Smooth muscle cell (in vitro differentiated cells): ENCODE measurements at regions not wholly inside any gene's neighbourhood (a gene's known extent, or its start where the extent isn't known, plus 50 kb on each side); places are given as distances from the start of the nearest gene placed in this dataset.

Experiments used
- DNase-seq: peaks from one replicate; lab custom pipeline; 2025; ENCODE audit not compliant: unreplicated experiment; lab: John Stamatoyannopoulos, UW
- H2AFZ ChIP-seq: fragments of 200-600 bp; sonication (generic); 2 replicates; pipeline ENCODE4 v1.6.0; 2016; ENCODE audit warnings: antibody characterized with exemption, low read depth, mild to moderate bottlenecking
- H3F3A ChIP-seq: fragments of 200-600 bp; sonication (generic); 2 replicates; pipeline ENCODE4 v1.6.0; 2017; ENCODE audit warnings: antibody characterized with exemption, low read depth
- H3K27ac ChIP-seq: fragments of 200-600 bp; sonication (generic); 2 replicates; pipeline ENCODE4 v1.5.1; 2016; ENCODE audit warnings: low read depth, mild to moderate bottlenecking
- H3K27me3 ChIP-seq: fragments of 200-600 bp; sonication (generic); 2 replicates; pipeline ENCODE4 v1.6.1; 2016; ENCODE audit warnings: low read depth, mild to moderate bottlenecking
- H3K36me3 ChIP-seq: fragments of 200-600 bp; sonication (generic); 2 replicates; pipeline ENCODE4 v1.5.1; 2016; ENCODE audit warnings: low read depth
- H3K4me1 ChIP-seq: fragments of 200-600 bp; sonication (generic); 2 replicates; pipeline ENCODE4 v1.5.1; 2016; ENCODE audit warnings: low read depth
- H3K4me2 ChIP-seq: fragments of 200-600 bp; sonication (generic); 2 replicates; pipeline ENCODE4 v1.6.0; 2016; ENCODE audit warnings: mild to moderate bottlenecking
- H3K4me3 ChIP-seq: fragments of 200-600 bp; sonication (generic); 2 replicates; pipeline ENCODE4 v1.5.1; 2016; ENCODE audit warnings: mild to moderate bottlenecking
- H3K79me2 ChIP-seq: fragments of 200-600 bp; sonication (generic); 2 replicates; pipeline ENCODE4 v1.6.0; 2016; ENCODE audit warnings: low read depth, mild to moderate bottlenecking
- H3K9ac ChIP-seq: fragments of 200-600 bp; sonication (generic); 2 replicates; pipeline ENCODE4 v1.6.0; 2016; ENCODE audit warnings: low read depth
- H3K9me3 ChIP-seq: fragments of 200-600 bp; sonication (generic); replicated peaks from 2 replicates; pipeline ENCODE4 v1.5.1; 2016; ENCODE audit warnings: low read depth
- H4K20me1 ChIP-seq: fragments of 200-600 bp; sonication (generic); 2 replicates; pipeline ENCODE4 v1.6.0; 2016; ENCODE audit warnings: low read depth
- WGBS: methylation state at CpG from one replicate; pipeline ENCODE4 v1.1.7; 2016; ENCODE audit warnings: low lambda C conversion rate; 5-methylcytosine and 5-hydroxymethylcytosine counted together
- TF ChIP-seq, protein P1 (sequence below): fragments of 200-600 bp; sonication (generic); IDR thresholded peaks from 2 replicates; pipeline ENCODE4 v1.5.1; 2017; ENCODE audit warnings: borderline replicate concordance, mild to moderate bottlenecking, antibody characterized with exemption; ENCODE audit not compliant: insufficient read depth, poor library complexity, severe bottlenecking

DNA sequence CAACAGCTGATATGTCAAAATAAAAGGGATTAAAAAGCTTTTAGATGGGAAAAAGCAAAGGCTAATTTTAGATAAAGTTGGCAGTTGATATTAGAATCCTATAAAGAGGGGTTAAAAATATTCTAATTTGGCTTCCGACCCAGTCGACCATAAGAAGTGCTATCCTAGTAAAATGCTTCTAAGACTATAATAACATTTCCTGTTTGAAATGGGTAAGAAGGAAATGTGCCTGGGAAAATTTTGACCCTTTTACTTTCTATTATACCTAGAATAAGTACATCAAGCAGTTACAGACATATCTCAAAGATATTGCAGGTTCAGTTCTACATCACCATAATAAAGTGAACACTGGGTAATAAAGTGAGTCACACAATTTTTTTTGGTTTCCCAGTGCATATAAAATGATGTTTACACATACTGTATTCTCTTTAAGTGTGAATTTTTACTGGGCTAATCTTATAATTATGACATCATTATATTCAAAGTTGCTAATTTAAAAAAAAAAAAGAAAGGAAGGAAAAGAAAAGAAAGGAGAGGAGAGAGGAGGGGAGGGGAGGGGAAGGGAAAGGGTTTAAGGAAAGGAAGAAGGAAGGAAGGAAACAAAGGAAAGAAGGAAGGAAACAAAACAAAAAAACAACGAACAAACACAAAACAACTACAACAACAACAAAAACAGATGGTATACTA, 308.2 kb upstream of the NR5A2 start:
- TF ChIP-seq, protein P1, sequence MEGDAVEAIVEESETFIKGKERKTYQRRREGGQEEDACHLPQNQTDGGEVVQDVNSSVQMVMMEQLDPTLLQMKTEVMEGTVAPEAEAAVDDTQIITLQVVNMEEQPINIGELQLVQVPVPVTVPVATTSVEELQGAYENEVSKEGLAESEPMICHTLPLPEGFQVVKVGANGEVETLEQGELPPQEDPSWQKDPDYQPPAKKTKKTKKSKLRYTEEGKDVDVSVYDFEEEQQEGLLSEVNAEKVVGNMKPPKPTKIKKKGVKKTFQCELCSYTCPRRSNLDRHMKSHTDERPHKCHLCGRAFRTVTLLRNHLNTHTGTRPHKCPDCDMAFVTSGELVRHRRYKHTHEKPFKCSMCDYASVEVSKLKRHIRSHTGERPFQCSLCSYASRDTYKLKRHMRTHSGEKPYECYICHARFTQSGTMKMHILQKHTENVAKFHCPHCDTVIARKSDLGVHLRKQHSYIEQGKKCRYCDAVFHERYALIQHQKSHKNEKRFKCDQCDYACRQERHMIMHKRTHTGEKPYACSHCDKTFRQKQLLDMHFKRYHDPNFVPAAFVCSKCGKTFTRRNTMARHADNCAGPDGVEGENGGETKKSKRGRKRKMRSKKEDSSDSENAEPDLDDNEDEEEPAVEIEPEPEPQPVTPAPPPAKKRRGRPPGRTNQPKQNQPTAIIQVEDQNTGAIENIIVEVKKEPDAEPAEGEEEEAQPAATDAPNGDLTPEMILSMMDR: no peak

DNA sequence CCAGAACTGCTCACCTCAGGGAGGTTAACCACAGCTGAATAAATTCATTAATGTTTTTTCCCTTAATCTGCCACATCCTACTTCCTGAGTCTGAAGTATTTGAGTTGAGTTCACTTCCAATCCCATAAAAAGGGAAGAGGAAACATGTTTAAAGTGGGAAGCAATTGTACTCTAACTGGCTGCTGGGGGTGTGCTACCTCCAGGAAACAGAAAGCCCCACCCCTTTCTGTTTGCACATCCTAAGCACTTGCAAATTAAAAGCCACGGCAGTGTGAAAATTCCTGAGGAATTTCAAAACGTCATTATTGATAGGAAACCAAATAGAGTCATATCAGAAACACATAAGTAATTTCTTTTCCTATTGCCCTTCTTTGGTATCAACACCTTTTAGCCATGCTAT, 307.0 kb upstream of the NR5A2 start:
- 24% methylated on average over 2 of the region's 2 CpGs for WGBS
- Histone ChIP-seq H3K4me3 (no peak overlapping the region), H2AFZ (no peak overlapping the region), H4K20me1 (no peaks in the 10 kb centered on the region), H3K9me3 (no peaks in the 10 kb centered on the region), H3K9ac (no peak overlapping the region), H3K4me2 (no peak overlapping the region), H3K36me3 (no peaks in the 10 kb centered on the region), H3K27me3 (no peaks in the 10 kb centered on the region), H3K27ac (no peak overlapping the region), H3F3A (no peaks in the 10 kb centered on the region), H3K4me1 (no peaks in the 10 kb centered on the region), H3K79me2 (no peaks in the 10 kb centered on the region)
- no peak for DNase-seq
- TF ChIP-seq, protein P1: no peak

More for the DNA sequence above, 308.2 kb upstream of the NR5A2 start:
- H4K20me1 ChIP-seq: no peaks in the 10 kb centered on the region
- H2AFZ ChIP-seq: no peak overlapping the region
- no peaks in the 10 kb centered on the region for H3F3A ChIP-seq
- no peaks in the 10 kb centered on the region for H3K9me3 ChIP-seq
- no peaks in the 10 kb centered on the region for H3K79me2 ChIP-seq
- H3K4me2 ChIP-seq: no peak overlapping the region
- no peaks in the 10 kb centered on the region for H3K36me3 ChIP-seq
- H3K27me3 ChIP-seq: no peaks in the 10 kb centered on the region
- no peak for DNase-seq
- H3K4me1 ChIP-seq: no peaks in the 10 kb centered on the region
- 90% methylated on average over 3 of the region's 3 CpGs for WGBS
- no peak overlapping the region for H3K4me3 ChIP-seq
- no peak overlapping the region for H3K27ac ChIP-seq
- no peak overlapping the region for H3K9ac ChIP-seq

DNA sequence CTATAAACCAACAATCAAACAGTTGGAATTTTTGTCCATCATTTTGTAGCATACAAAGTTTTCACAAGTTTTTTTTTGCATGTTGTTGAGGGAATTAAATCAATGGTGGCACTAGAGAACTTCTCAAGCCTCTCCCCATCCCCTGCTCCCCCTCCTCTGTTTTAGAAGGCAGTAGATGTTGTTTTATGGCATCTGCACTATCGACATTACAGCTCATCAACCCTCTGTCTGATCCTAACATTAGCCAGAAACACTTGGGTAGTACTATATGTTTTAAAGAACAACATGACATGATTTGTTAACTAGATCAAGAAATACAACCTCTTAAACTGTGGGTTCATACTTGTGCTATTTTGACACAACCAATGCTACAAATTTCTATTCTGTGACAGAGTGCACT, 306.5 kb upstream of the NR5A2 start:
- no peak overlapping the region for H3K4me2 ChIP-seq
- no peak overlapping the region for H2AFZ ChIP-seq
- DNase-seq: no peak
- no peak overlapping the region for H3K9ac ChIP-seq
- 69% methylated on average over 1 of the region's 1 CpG for WGBS
- TF ChIP-seq, protein P1: no peak
- no peaks in the 10 kb centered on the region for H3K4me1 ChIP-seq
- no peaks in the 10 kb centered on the region for H3K36me3 ChIP-seq
- no peaks in the 10 kb centered on the region for H3K9me3 ChIP-seq
- H3K4me3 ChIP-seq: no peak overlapping the region
- no peaks in the 10 kb centered on the region for H3K79me2 ChIP-seq
- no peaks in the 10 kb centered on the region for H3F3A ChIP-seq
- no peaks in the 10 kb centered on the region for H3K27me3 ChIP-seq
- H4K20me1 ChIP-seq: no peaks in the 10 kb centered on the region
- no peak overlapping the region for H3K27ac ChIP-seq
